GM10266 (cell line): ENCODE measurements at regions not wholly inside any gene's neighbourhood (a gene's known extent, or its start where the extent isn't known, plus 50 kb on each side); places are given as distances from the start of the nearest gene placed in this dataset.
A peak's percentile ranks its signal among the peaks of the same experiment; 100 is the strongest.
"Not testable (repeated sequence)": the region's sequence is repeated elsewhere in the genome, so short reads cannot be mapped to it uniquely, and the experiment has no call there.

Experiments used
- DNase-seq: peaks from one replicate; pipeline ENCODE4 v3.0.0; 2012; ENCODE audit errors: extremely low spot score
- TF ChIP-seq, protein P1 (sequence below): IDR thresholded peaks from 2 replicates; pipeline ENCODE4 v1.5.1; 2012; ENCODE audit warnings: mild to moderate bottlenecking, low read depth; ENCODE audit not compliant: control insufficient read depth, insufficient read depth; ENCODE audit errors: missing control alignments

DNA sequence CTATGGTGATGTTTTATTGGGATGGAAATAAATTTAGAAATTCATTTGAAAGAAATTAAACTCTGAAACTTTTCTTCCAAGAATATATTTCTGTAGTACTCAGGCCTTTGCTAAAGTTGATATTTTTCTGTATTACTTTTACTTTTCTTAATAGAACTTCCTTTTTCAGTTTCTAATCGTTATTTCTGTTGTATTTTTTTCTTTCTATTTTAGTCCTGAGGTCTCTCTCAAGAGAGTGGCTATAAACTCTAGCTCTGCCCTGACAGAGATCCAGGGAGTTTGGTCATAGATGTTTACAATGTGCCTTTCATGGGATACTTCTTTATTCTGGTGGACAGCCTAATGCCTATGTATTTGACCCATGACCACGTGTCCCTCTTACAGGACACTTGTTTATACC lies 51.0 kb downstream of the OR2B6 start:
- DNase-seq = peak; percentile 7
- TF ChIP-seq, protein P1, sequence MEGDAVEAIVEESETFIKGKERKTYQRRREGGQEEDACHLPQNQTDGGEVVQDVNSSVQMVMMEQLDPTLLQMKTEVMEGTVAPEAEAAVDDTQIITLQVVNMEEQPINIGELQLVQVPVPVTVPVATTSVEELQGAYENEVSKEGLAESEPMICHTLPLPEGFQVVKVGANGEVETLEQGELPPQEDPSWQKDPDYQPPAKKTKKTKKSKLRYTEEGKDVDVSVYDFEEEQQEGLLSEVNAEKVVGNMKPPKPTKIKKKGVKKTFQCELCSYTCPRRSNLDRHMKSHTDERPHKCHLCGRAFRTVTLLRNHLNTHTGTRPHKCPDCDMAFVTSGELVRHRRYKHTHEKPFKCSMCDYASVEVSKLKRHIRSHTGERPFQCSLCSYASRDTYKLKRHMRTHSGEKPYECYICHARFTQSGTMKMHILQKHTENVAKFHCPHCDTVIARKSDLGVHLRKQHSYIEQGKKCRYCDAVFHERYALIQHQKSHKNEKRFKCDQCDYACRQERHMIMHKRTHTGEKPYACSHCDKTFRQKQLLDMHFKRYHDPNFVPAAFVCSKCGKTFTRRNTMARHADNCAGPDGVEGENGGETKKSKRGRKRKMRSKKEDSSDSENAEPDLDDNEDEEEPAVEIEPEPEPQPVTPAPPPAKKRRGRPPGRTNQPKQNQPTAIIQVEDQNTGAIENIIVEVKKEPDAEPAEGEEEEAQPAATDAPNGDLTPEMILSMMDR = no peak

GRCh38 chr6:28010526-28010925 lies 53.5 kb downstream of the OR2B6 start:
- TF ChIP-seq, protein P1 = no peak
- DNase-seq = no peak

GRCh38 chr6:28011722-28012121 lies 54.7 kb downstream of the OR2B6 start:
- DNase-seq = no peak
- TF ChIP-seq, protein P1 = no peak

DNA sequence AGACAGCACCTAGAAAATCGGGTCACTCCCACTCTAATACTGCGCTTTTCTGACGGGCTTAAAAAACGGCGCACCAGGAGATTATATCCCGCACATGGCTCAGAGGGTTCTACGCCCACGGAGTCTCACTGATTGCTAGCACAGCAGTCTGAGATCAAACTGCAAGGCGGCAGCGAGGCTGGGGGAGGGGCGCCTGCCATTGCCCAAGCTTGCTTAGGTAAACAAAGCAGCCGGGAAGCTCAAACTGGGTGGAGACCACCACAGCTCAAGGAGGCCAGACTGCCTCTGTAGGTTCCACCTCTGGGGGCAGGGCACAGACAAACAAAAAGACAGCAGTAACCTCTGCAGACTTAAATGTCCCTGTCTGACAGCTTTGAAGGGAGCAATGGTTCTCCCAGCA lies 59.4 kb upstream of the ZNF165 start:
- DNase-seq = not testable (repeated sequence)

DNA sequence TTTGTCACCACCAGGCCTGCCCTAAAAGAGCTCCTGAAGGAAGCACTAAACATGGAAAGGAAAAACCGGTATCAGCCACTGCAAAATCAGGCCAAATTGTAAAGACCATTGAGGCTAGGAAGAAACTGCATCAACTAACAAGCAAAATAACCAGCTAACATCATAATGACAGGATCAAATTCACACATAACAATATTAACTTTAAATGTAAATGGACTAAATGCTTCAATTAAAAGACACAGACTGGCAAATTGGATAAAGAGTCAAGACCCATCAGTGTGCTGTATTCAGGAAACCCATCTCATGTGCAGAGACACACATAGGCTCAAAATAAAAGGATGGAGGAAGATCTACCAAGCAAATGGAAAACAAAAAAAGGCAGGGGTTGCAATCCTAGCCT lies 57.7 kb upstream of the ZNF165 start:
- DNase-seq = not testable (repeated sequence)
